NCI-H2196 (cell line): ENCODE measurements at regions not wholly inside any gene's neighbourhood (a gene's known extent, or its start where the extent isn't known, plus 50 kb on each side); places are given as distances from the start of the nearest gene placed in this dataset.
A peak's percentile ranks its signal among the peaks of the same experiment; 100 is the strongest.
"Not testable (repeated sequence)": the region's sequence is repeated elsewhere in the genome, so short reads cannot be mapped to it uniquely, and the experiment has no call there.

Experiments used
- DNase-seq: peaks from one replicate; lab custom pipeline; 2025; ENCODE audit not compliant: unreplicated experiment; lab: John Stamatoyannopoulos, UW

GRCh38 chr15:63434576-63435186, 53.0 kb upstream of the CA12 start:
- DNase-seq, result peak; percentile 33

- no peak for DNase-seq
Measured at GRCh38 chr15:63435204-63435820, 53.7 kb upstream of the CA12 start.

DNA sequence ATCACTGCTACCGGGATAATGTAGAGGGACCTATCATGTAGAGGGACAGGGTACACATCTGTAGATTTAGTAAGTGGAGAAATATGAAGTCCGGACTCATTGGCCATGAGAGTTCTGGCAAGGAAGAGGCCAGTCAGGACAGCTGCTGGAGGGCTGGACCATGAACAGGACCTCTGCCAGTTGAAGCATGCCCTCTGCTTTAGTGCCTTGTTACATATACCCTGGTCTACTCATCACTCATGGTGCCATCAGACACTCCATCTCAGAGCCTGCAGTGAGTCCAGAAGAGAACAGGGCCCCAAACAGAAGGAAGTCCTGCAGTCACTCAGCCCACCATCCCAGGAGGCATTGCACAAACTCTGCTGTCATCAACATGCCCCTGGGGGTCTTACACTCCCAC, 54.7 kb upstream of the CA12 start:
- no peak for DNase-seq

DNA sequence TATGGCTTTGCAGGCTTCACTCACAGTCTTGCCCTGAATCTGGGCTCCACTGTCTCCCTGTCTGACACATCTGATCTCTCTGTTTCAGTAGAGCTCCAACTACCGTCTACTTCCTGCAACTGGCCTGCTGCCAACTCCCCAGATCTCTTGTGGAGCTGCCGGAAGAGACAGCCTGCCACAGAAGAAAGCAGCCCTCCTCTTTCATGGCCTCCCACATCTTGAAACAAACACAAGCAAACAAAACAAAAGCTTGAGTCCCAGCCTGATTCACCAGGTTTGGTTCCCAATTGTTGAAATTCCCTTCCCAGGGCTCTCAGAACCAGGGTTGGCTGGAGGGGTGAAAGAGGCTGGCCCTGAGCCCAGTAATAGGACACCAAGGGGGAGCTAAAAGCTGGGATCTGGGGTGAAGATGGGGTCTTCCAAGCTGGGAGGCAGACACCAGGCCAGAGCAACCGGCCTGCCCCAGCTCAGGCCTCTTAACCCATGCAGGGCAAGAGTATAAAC, 55.3 kb upstream of the CA12 start:
- peak; percentile 53 for DNase-seq

- no peak for DNase-seq
Measured at GRCh38 chr15:63439536-63440264, 58.1 kb upstream of the CA12 start.

GRCh38 chr15:63440265-63440648, 58.6 kb upstream of the CA12 start:
- DNase-seq, result no peak

DNA sequence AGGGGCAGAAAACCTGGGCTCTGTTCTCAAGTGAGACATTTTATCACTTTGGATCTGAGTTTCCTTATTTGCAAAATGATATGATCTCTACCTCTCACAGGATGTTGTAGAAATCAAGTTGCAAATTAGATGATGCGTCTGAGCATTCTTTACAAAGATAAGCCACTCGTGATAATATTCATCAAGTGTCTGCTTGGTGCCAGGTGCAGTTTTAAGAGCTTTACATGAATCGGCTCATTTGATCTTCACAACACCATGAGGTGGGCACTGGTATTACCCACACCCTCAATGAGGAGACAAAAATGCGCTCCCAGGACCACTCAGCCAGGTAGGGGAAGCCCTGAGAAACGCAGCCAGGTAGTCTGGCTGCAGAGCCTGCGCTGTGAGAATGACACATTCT, 59.1 kb upstream of the CA12 start:
- DNase-seq, result no peak

GRCh38 chr15:63441266-63441665, 59.6 kb upstream of the CA12 start:
- no peak for DNase-seq

DNA sequence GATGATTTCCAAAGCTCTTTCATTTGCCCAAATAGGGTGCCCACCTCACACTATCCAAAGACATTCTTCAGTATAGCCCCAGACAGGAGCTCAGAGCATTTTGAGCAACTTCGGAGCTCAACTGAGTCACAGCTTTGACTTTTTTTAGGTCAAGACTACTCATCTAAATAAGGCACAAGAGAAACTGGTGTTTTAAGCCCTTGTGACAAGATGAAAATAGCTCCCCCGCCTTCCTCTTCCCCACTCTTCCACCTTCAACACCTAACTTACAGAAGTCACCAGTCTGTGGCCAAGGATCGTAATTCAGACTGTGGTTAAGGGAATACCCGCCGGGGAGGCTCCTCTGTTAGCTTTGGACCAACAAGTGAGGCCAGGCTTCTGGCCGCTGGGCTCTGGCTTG, 60.4 kb upstream of the CA12 start:
- DNase-seq, result no peak

DNA sequence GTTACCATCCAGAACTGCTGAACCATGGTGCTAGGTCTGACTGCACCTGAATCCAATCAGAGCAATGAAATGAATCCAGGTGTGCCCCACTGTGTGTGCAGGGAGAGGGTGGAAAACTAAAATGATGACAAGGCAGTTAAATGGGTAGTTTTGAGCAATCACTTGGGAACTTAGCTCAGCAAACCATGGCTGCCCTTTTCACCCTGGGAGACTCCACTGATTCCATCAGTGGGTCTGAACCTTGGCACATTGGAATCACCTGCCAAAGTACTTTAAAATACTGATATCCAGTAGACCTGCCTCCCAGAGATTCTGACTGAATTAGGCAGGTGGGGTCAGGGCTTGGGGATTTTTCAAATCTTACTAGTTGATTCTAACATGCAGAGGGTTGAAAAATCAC, 59.8 kb upstream of the USP3 start:
- no peak for DNase-seq

DNA sequence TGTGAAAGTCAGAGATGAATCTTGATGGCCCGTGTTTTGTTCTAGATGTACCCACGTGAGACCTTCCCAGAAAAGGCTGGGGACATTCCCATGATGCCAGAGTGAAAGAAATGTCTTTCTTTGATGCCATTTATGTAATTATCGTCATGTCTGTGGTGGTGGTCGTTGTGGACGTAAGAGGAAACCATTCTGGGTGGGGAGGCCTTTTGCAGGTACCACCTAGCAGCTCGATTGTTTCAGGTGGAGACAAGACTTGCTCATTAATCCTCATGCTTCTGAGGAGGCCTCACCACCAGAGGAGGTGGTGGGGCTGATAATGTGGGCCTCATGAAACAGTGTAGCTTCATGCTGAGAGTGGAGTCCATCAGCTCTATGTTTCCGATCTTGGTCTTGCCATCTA, 58.1 kb upstream of the USP3 start:
- no peak for DNase-seq

DNA sequence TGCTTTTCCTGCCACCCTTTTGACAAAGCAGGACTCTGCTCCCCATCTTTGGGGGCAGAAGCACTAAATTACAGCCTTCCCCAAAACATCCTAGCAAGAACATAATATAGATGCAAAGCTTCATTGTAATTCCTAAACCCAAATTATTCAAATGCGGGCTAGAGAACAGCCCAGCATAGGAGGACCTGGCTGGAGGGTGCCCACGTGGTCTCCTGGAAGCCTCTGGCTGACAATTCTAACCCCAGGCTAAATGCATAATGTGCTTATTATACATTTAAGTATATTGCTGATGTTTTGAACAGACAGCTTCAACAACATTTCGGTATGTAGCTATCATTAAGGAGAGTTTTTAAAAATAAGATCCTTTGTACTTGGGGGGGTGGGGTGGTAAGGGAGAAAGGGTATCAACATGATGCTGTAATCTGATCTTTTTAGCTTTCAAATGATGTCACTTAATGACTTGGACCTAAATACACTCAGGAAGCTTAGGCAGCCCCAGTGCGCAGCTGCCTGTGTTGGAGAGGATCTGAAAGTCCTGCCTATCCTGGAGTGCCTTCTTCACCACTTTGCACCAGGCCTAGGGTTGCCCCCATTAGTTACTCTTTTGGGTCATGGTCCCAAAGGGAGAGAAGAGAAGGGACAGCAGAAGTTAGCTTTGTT, 57.2 kb upstream of the USP3 start:
- DNase-seq, result peak; percentile 4

DNA sequence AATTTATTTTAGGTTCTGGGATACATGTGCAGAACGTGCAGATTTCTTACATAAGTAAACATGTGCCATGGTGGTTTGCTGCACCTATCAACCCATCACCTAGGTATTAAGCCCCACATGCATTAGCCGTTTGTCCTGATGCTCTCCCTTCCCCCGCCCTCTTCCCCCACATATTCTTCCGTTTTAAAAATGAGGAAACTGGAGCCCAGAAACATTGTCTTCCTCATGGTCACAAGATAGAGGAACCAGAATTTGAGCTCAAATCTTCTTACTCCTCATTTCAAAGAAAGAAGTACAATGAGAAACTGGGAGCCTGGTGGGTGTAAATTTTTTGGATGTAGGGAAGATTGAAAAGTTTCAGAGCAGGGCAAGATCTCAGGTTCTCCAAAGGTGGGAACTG, 56.1 kb upstream of the USP3 start:
- no peak for DNase-seq

GRCh38 chr15:63448872-63449555, 55.4 kb upstream of the USP3 start:
- DNase-seq, result not testable (repeated sequence)

DNA sequence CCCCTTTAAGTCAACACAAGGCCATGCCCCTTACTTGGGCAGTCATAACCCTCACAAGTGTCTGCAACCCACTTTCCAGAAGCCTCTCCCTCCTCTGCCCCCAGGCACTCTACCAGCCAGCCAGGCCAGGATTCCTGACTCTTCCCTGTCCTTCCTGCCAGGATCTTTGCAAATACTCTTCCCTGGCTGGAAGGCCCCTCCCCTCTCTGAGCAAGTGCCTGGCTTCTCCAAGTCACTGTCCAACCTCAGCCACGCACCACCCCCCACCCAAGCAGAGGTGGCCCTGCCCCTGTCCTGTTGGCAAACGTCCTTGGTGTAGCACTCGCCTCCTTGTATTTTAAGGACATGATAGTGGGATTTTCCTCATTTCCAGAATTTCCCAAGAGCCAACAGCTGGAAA, 54.7 kb upstream of the USP3 start:
- no peak for DNase-seq

DNA sequence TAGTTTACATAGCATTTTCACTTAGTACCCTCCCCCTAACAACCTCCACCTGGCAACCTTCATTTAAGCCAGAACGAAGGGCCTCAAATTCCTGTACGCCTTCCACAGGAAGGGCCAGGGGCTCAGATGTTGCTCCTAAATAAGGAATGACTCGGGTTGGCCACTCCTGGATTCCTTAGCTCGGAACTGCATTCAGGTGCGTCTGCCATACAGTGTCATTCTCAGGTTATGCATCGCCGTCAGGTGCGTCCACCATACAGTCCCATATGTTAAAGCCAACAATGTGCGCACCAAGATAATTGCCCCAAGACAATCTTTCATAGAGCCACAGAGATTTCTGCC, 53.5 kb upstream of the USP3 start:
- DNase-seq, result no peak

GRCh38 chr15:63451671-63452315, 52.6 kb upstream of the USP3 start:
- DNase-seq, result no peak

- no peak for DNase-seq
Measured at GRCh38 chr15:63452552-63453136, 51.7 kb upstream of the USP3 start.

GRCh38 chr15:63453186-63453905, 51.0 kb upstream of the USP3 start:
- no peak for DNase-seq
